GM23338 (cell line): ENCODE measurements at regions not wholly inside any gene's neighbourhood (a gene's known extent, or its start where the extent isn't known, plus 50 kb on each side); places are given as distances from the start of the nearest gene placed in this dataset.

Source experiments
- ATAC-seq: fragments of 200-7000 bp; cut with Tn5 transposase; 3 replicates; pipeline ENCODE4 v1.9.1; 2020
- DNase-seq: peaks from one replicate; pipeline ENCODE4 v3.0.0-alpha.2; 2015; ENCODE audit warnings: low spot score
- H2AFZ ChIP-seq: fragments of 200-600 bp; sonication (generic); 2 replicates; pipeline ENCODE4 v1.8.0; 2016; ENCODE audit warnings: antibody characterized with exemption, mild to moderate bottlenecking, moderate library complexity
- H3F3A ChIP-seq: fragments of 200-600 bp; sonication (generic); replicated peaks from 2 replicates; pipeline ENCODE4 v1.8.0; 2017; ENCODE audit warnings: antibody characterized with exemption, mixed run types, low read depth
- H3K27ac ChIP-seq: fragments of 200-600 bp; sonication (generic); 2 replicates; pipeline ENCODE4 v1.6.1; 2016; ENCODE audit warnings: low read depth
- H3K27me3 ChIP-seq: fragments of 200-600 bp; sonication (generic); 2 replicates; pipeline ENCODE4 v1.8.0; 2016; ENCODE audit warnings: mild to moderate bottlenecking, mixed run types, moderate library complexity; ENCODE audit not compliant: insufficient read depth
- H3K36me3 ChIP-seq: fragments of 200-600 bp; sonication (generic); 2 replicates; pipeline ENCODE4 v1.8.0; 2016; ENCODE audit warnings: mild to moderate bottlenecking; ENCODE audit not compliant: insufficient read depth
- H3K4me1 ChIP-seq: fragments of 200-600 bp; sonication (generic); 2 replicates; pipeline ENCODE4 v1.8.0; 2016; ENCODE audit warnings: mild to moderate bottlenecking, moderate library complexity; ENCODE audit not compliant: insufficient read depth
- H3K4me2 ChIP-seq: fragments of 200-600 bp; sonication (generic); 2 replicates; pipeline ENCODE4 v1.7.1; 2017; ENCODE audit warnings: mixed run types
- H3K4me3 ChIP-seq: fragments of 200-600 bp; sonication (generic); 2 replicates; pipeline ENCODE4 v1.6.1; 2016; ENCODE audit warnings: mixed run types
- H3K79me2 ChIP-seq: fragments of 200-600 bp; sonication (generic); replicated peaks from 2 replicates; pipeline ENCODE4 v1.8.0; 2017; ENCODE audit warnings: mild to moderate bottlenecking; ENCODE audit not compliant: insufficient read depth
- H3K9me2 ChIP-seq: fragments of 200-600 bp; sonication (generic); 2 replicates; pipeline ENCODE4 v1.8.0; 2017; ENCODE audit not compliant: insufficient read depth
- H4K20me1 ChIP-seq: fragments of 200-600 bp; sonication (generic); replicated peaks from 2 replicates; pipeline ENCODE4 v1.8.0; 2017; ENCODE audit warnings: mild to moderate bottlenecking; ENCODE audit not compliant: insufficient read depth
- H3K27ac Mint-ChIP-seq: 2 replicates; pipeline ENCODE4 v1.8.0; 2020; ENCODE audit warnings: inconsistent platforms, mild to moderate bottlenecking, moderate library complexity, mixed read lengths
- H3K27me3 Mint-ChIP-seq: 3 replicates; pipeline ENCODE4 v1.8.0; 2022; ENCODE audit warnings: low read depth, mild to moderate bottlenecking, moderate library complexity, mixed read lengths, inconsistent platforms; ENCODE audit not compliant: insufficient read depth, poor library complexity
- H3K36me3 Mint-ChIP-seq: 3 replicates; pipeline ENCODE4 v1.8.0; 2021; ENCODE audit warnings: low read depth, mild to moderate bottlenecking, inconsistent platforms, moderate library complexity, mixed read lengths
- H3K4me1 Mint-ChIP-seq: 3 replicates; pipeline ENCODE4 v1.8.0; 2020; ENCODE audit warnings: mild to moderate bottlenecking, inconsistent platforms, mixed read lengths
- H3K4me3 Mint-ChIP-seq: 3 replicates; pipeline ENCODE4 v1.8.0; 2021; ENCODE audit warnings: moderate library complexity, mild to moderate bottlenecking, inconsistent platforms, mixed read lengths
- H3K9me3 Mint-ChIP-seq: 3 replicates; pipeline ENCODE4 v1.8.0; 2020; ENCODE audit warnings: moderate library complexity, mild to moderate bottlenecking, inconsistent platforms, mixed read lengths
- CREB1 ChIP-seq: fragments of 250-450 bp; sonication (Bioruptor Pico); IDR thresholded peaks from 2 replicates; pipeline ENCODE4 v1.5.0; 2020; ENCODE audit warnings: low read depth, mild to moderate bottlenecking, moderate library complexity
- ETS1 ChIP-seq: IDR thresholded peaks from 2 replicates; pipeline ENCODE4 v1.6.1; 2016; ENCODE audit warnings: antibody characterized with exemption
- EZH2 ChIP-seq: fragments of 200-600 bp; sonication (generic); IDR thresholded peaks from one replicate; pipeline ENCODE4 v1.8.0; 2017; ENCODE audit warnings: antibody characterized with exemption, mild to moderate bottlenecking, low read depth; ENCODE audit not compliant: unreplicated experiment
- EZH2phosphoT487 ChIP-seq: fragments of 200-600 bp; sonication (generic); IDR thresholded peaks from one replicate; pipeline ENCODE4 v1.8.1; 2018; ENCODE audit warnings: antibody characterized with exemption; ENCODE audit not compliant: unreplicated experiment
- JUNB ChIP-seq: IDR thresholded peaks from one replicate; pipeline ENCODE4 v1.6.1; 2016; ENCODE audit warnings: antibody characterized with exemption; ENCODE audit not compliant: unreplicated experiment
- NANOG ChIP-seq: IDR thresholded peaks from 2 replicates; pipeline ENCODE4 v1.6.1; 2016; ENCODE audit warnings: antibody characterized with exemption, borderline replicate concordance
- POLR2AphosphoS5 ChIP-seq: IDR thresholded peaks from 2 replicates; pipeline ENCODE4 v1.6.1; 2016; ENCODE audit warnings: antibody characterized with exemption, low read depth
- STAT1 ChIP-seq: IDR thresholded peaks from one replicate; pipeline ENCODE4 v1.6.1; 2016; ENCODE audit warnings: antibody characterized with exemption; ENCODE audit not compliant: unreplicated experiment
- ZNF114 ChIP-seq: fragments of 250-450 bp; sonication (Bioruptor Pico); IDR thresholded peaks from 2 replicates; pipeline ENCODE4 v1.5.0; 2020; ENCODE audit warnings: mild to moderate bottlenecking, moderate library complexity
- ZNF331 ChIP-seq: fragments of 250-450 bp; sonication (Bioruptor Pico); IDR thresholded peaks from 2 replicates; pipeline ENCODE4 v1.5.0; 2020; ENCODE audit warnings: low read depth, mild to moderate bottlenecking, moderate library complexity
- TF ChIP-seq, protein P1 (sequence below), 2 experiments: fragments of 200-600 bp in 1 of 2; sonication (generic) in 1 of 2; conservative IDR thresholded peaks; 2 replicates each; pipeline versions ENCODE4 v1.5.1 to v1.6.1; 2016 to 2017; ENCODE audit warnings: antibody characterized with exemption in 2 of 2, low read depth in 2 of 2, mild to moderate bottlenecking in 2 of 2, moderate library complexity in 1 of 2
- TF ChIP-seq, protein P2 (sequence below): IDR thresholded peaks from one replicate; pipeline ENCODE4 v1.6.1; 2018; ENCODE audit warnings: antibody characterized with exemption; ENCODE audit not compliant: unreplicated experiment
- TF ChIP-seq, protein P3 (sequence below): fragments of 250-450 bp; sonication (Bioruptor Pico); IDR thresholded peaks from 2 replicates; pipeline ENCODE4 v1.5.0; 2020; ENCODE audit warnings: mild to moderate bottlenecking, moderate library complexity

DNA sequence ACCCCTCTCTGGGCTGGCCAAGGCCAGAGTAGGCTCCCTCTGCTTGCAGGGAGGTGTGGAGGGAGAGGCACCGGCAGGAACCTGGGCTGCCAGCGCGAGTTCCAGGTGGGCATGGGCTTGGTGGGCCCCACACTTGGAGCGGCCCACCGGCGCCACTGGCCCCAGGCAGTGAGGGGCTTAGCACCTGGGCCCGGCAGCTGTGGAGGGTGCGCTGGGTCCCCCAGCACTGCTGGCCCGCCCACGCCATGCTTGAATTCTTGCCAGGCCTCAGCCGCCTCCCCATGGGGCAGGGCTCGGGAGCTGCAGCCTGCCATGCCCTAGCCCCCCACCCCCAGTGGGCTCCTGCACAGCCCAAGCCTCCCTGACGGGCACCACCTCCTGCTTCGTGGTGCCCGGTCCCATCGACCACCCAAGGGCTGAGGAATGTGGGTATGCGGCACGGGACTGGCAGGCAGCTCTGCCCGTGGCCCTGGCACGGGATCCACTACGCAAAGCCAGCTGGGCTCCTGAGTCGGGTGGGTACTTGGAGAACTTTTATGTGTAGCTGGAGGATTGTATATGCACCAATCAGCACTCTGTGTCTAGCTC is 1648.0 kb downstream of the OLFM4 start:
- no peak overlapping the region for H3K4me3 ChIP-seq
- ATAC-seq = no peak
- no peaks in the 10 kb centered on the region for H3K27me3 ChIP-seq
- H3K36me3 ChIP-seq = peaks cover 6% of the 10 kb centered on the region; the same call in 1 of the 2 replicates
- no peak overlapping the region for H2AFZ ChIP-seq
- no peaks in the 10 kb centered on the region for H4K20me1 ChIP-seq
- Mint-ChIP-seq H3K4me1 (no peaks in the 10 kb centered on the region), H3K36me3 (peaks cover 22% of the 10 kb centered on the region), H3K9me3 (peaks cover 28% of the 10 kb centered on the region), H3K4me3 (no peak overlapping the region), H3K27me3 (peaks cover 6% of the 10 kb centered on the region), H3K27ac (no peak overlapping the region)
- H3K9me2 ChIP-seq = no peaks in the 10 kb centered on the region
- no peak for DNase-seq
- H3K4me1 ChIP-seq = no peaks in the 10 kb centered on the region
- no peak overlapping the region for H3K27ac ChIP-seq
- TF ChIP-seq JUNB (no peak), EZH2 (no peak), NANOG (no peak), POLR2AphosphoS5 (no peak), STAT1 (no peak), ZNF114 (CRISPR knock-in tag) (no peak), ETS1 (no peak), CREB1 (CRISPR knock-in tag) (no peak), ZNF331 (CRISPR knock-in tag) (no peak), EZH2phosphoT487 (no peak)
- TF ChIP-seq, protein P1, sequence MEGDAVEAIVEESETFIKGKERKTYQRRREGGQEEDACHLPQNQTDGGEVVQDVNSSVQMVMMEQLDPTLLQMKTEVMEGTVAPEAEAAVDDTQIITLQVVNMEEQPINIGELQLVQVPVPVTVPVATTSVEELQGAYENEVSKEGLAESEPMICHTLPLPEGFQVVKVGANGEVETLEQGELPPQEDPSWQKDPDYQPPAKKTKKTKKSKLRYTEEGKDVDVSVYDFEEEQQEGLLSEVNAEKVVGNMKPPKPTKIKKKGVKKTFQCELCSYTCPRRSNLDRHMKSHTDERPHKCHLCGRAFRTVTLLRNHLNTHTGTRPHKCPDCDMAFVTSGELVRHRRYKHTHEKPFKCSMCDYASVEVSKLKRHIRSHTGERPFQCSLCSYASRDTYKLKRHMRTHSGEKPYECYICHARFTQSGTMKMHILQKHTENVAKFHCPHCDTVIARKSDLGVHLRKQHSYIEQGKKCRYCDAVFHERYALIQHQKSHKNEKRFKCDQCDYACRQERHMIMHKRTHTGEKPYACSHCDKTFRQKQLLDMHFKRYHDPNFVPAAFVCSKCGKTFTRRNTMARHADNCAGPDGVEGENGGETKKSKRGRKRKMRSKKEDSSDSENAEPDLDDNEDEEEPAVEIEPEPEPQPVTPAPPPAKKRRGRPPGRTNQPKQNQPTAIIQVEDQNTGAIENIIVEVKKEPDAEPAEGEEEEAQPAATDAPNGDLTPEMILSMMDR (conservative IDR thresholded peaks at IDR 0.05; ENCODE audit: low read depth in 2 of 2) = no peak
- TF ChIP-seq, protein P2, sequence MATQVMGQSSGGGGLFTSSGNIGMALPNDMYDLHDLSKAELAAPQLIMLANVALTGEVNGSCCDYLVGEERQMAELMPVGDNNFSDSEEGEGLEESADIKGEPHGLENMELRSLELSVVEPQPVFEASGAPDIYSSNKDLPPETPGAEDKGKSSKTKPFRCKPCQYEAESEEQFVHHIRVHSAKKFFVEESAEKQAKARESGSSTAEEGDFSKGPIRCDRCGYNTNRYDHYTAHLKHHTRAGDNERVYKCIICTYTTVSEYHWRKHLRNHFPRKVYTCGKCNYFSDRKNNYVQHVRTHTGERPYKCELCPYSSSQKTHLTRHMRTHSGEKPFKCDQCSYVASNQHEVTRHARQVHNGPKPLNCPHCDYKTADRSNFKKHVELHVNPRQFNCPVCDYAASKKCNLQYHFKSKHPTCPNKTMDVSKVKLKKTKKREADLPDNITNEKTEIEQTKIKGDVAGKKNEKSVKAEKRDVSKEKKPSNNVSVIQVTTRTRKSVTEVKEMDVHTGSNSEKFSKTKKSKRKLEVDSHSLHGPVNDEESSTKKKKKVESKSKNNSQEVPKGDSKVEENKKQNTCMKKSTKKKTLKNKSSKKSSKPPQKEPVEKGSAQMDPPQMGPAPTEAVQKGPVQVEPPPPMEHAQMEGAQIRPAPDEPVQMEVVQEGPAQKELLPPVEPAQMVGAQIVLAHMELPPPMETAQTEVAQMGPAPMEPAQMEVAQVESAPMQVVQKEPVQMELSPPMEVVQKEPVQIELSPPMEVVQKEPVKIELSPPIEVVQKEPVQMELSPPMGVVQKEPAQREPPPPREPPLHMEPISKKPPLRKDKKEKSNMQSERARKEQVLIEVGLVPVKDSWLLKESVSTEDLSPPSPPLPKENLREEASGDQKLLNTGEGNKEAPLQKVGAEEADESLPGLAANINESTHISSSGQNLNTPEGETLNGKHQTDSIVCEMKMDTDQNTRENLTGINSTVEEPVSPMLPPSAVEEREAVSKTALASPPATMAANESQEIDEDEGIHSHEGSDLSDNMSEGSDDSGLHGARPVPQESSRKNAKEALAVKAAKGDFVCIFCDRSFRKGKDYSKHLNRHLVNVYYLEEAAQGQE = no peak
- TF ChIP-seq, protein P3, sequence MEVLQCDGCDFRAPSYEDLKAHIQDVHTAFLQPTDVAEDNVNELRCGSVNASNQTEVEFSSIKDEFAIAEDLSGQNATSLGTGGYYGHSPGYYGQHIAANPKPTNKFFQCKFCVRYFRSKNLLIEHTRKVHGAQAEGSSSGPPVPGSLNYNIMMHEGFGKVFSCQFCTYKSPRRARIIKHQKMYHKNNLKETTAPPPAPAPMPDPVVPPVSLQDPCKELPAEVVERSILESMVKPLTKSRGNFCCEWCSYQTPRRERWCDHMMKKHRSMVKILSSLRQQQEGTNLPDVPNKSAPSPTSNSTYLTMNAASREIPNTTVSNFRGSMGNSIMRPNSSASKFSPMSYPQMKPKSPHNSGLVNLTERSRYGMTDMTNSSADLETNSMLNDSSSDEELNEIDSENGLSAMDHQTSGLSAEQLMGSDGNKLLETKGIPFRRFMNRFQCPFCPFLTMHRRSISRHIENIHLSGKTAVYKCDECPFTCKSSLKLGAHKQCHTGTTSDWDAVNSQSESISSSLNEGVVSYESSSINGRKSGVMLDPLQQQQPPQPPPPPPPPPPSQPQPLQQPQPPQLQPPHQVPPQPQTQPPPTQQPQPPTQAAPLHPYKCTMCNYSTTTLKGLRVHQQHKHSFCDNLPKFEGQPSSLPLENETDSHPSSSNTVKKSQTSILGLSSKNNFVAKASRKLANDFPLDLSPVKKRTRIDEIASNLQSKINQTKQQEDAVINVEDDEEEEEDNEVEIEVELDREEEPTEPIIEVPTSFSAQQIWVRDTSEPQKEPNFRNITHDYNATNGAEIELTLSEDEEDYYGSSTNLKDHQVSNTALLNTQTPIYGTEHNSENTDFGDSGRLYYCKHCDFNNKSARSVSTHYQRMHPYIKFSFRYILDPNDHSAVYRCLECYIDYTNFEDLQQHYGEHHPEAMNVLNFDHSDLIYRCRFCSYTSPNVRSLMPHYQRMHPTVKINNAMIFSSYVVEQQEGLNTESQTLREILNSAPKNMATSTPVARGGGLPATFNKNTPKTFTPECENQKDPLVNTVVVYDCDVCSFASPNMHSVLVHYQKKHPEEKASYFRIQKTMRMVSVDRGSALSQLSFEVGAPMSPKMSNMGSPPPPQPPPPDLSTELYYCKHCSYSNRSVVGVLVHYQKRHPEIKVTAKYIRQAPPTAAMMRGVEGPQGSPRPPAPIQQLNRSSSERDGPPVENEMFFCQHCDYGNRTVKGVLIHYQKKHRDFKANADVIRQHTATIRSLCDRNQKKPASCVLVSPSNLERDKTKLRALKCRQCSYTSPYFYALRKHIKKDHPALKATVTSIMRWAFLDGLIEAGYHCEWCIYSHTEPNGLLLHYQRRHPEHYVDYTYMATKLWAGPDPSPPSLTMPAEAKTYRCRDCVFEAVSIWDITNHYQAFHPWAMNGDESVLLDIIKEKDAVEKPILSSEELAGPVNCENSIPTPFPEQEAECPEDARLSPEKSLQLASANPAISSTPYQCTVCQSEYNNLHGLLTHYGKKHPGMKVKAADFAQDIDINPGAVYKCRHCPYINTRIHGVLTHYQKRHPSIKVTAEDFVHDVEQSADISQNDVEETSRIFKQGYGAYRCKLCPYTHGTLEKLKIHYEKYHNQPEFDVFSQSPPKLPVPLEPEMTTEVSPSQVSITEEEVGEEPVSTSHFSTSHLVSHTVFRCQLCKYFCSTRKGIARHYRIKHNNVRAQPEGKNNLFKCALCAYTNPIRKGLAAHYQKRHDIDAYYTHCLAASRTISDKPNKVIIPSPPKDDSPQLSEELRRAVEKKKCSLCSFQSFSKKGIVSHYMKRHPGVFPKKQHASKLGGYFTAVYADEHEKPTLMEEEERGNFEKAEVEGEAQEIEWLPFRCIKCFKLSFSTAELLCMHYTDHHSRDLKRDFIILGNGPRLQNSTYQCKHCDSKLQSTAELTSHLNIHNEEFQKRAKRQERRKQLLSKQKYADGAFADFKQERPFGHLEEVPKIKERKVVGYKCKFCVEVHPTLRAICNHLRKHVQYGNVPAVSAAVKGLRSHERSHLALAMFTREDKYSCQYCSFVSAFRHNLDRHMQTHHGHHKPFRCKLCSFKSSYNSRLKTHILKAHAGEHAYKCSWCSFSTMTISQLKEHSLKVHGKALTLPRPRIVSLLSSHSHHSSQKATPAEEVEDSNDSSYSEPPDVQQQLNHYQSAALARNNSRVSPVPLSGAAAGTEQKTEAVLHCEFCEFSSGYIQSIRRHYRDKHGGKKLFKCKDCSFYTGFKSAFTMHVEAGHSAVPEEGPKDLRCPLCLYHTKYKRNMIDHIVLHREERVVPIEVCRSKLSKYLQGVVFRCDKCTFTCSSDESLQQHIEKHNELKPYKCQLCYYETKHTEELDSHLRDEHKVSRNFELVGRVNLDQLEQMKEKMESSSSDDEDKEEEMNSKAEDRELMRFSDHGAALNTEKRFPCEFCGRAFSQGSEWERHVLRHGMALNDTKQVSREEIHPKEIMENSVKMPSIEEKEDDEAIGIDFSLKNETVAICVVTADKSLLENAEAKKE (CRISPR knock-in tag) = no peak
- no peak overlapping the region for H3K4me2 ChIP-seq
- no peaks in the 10 kb centered on the region for H3F3A ChIP-seq
- no peaks in the 10 kb centered on the region for H3K79me2 ChIP-seq
